IMR-90 (cell line): ENCODE measurements at regions not wholly inside any gene's neighbourhood (a gene's known extent, or its start where the extent isn't known, plus 50 kb on each side); places are given as distances from the start of the nearest gene placed in this dataset.

Experiments
- ATAC-seq: fragments of 200-7000 bp; cut with Tn5 transposase; 2 replicates; pipeline ENCODE4 v1.9.1; 2020; ENCODE audit warnings: low read depth, mild to moderate bottlenecking, moderate library complexity
- BruUV-seq: library from RNA; stranded (reverse); fragments of 400-500 nt; replicated peaks from 2 replicates; lab custom pipeline; 2021; lab: Mats Ljungman, UMichigan
- CTCF ChIA-PET: fragments of 300-600 bp; formaldehyde crosslinking; extraction: SDS; loops from one replicate; lab custom pipeline; 2021; ENCODE audit warnings: antibody characterized with exemption; lab: Yijun Ruan, JAX
- POLR2A ChIA-PET: fragments of 300-600 bp; sonication (Branson Sonifier 250); formaldehyde crosslinking; loops from one replicate; lab custom pipeline; 2022; ENCODE audit warnings: antibody characterized with exemption; ENCODE audit not compliant: unreplicated experiment; lab: Charles Lee
- DNase-seq: peaks from one replicate; pipeline ENCODE4 v3.0.0; 2013
- H2AFZ ChIP-seq: replicated peaks from 2 replicates; pipeline ENCODE3; 2013; ENCODE audit warnings: low read length, mild to moderate bottlenecking; ENCODE audit not compliant: poor library complexity
- H2AK5ac ChIP-seq: 2 replicates; pipeline ENCODE4 v1.6.1; 2013; ENCODE audit warnings: low read depth, low read length, inconsistent platforms
- H2AK9ac ChIP-seq: replicated peaks from 2 replicates; pipeline ENCODE3; 2013; ENCODE audit warnings: mild to moderate bottlenecking, low read depth, low read length, moderate library complexity; ENCODE audit not compliant: poor library complexity
- H2BK120ac ChIP-seq: 2 replicates; pipeline ENCODE4 v1.6.1; 2013; ENCODE audit warnings: low read depth, low read length, inconsistent platforms
- H2BK15ac ChIP-seq: 3 replicates; pipeline ENCODE4 v1.6.1; 2013; ENCODE audit warnings: low read depth, low read length, inconsistent platforms
- H2BK20ac ChIP-seq: 2 replicates; pipeline ENCODE4 v1.6.1; 2013; ENCODE audit warnings: low read depth, mild to moderate bottlenecking, inconsistent platforms, low read length, moderate library complexity
- H2BK5ac ChIP-seq: 2 replicates; pipeline ENCODE4 v1.6.1; 2013; ENCODE audit warnings: mild to moderate bottlenecking, low read depth, low read length, inconsistent platforms; ENCODE audit not compliant: poor library complexity, severe bottlenecking
- H3K14ac ChIP-seq: replicated peaks from 2 replicates; pipeline ENCODE4 v1.6.1; 2013; ENCODE audit warnings: low read depth, low read length, inconsistent platforms
- H3K18ac ChIP-seq: 2 replicates; pipeline ENCODE4 v1.6.1; 2013; ENCODE audit warnings: low read depth, low read length, control low read depth
- H3K23ac ChIP-seq: 2 replicates; pipeline ENCODE4 v1.6.1; 2013; ENCODE audit warnings: low read depth, low read length, inconsistent platforms
- H3K27ac ChIP-seq: 2 replicates; pipeline ENCODE4 v1.5.1; 2013; ENCODE audit warnings: mild to moderate bottlenecking, control low read depth, low read length; ENCODE audit not compliant: insufficient read depth
- H3K27me3 ChIP-seq: 2 replicates; pipeline ENCODE4 v1.6.1; 2013; ENCODE audit warnings: low read length; ENCODE audit not compliant: control insufficient read depth, insufficient read depth
- H3K36me3 ChIP-seq: 2 replicates; pipeline ENCODE4 v1.6.1; 2013; ENCODE audit warnings: low read length, mixed read lengths; ENCODE audit not compliant: control insufficient read depth, insufficient read depth
- H3K4ac ChIP-seq: 2 replicates; pipeline ENCODE4 v1.6.1; 2013; ENCODE audit warnings: low read depth, low read length, inconsistent platforms
- H3K4me1 ChIP-seq: 2 replicates; pipeline ENCODE4 v1.6.1; 2013; ENCODE audit warnings: low read length, mixed read lengths; ENCODE audit not compliant: control insufficient read depth, insufficient read depth
- H3K4me2 ChIP-seq: 2 replicates; pipeline ENCODE4 v1.6.1; 2013; ENCODE audit warnings: low read depth, mild to moderate bottlenecking, control low read depth, low read length, moderate library complexity
- H3K4me3 ChIP-seq: 2 replicates; pipeline ENCODE4 v1.5.1; 2013; ENCODE audit warnings: low read depth, mild to moderate bottlenecking, control low read depth, low read length, moderate library complexity; ENCODE audit not compliant: insufficient read depth
- H3K56ac ChIP-seq: 2 replicates; pipeline ENCODE4 v1.6.1; 2013; ENCODE audit warnings: low read length, inconsistent platforms; ENCODE audit not compliant: insufficient read depth; ENCODE audit errors: extremely low read depth
- H3K79me1 ChIP-seq, 2 experiments: 2 replicates each; pipeline ENCODE4 v1.6.1; 2013; ENCODE audit warnings: low read length in 2 of 2, inconsistent platforms in 1 of 2, low read depth in 1 of 2
- H3K9ac ChIP-seq: 2 replicates; pipeline ENCODE4 v1.6.1; 2013; ENCODE audit warnings: low read depth, low read length, control low read depth
- H3K9me1 ChIP-seq: 2 replicates; pipeline ENCODE4 v1.6.1; 2013; ENCODE audit warnings: low read length, inconsistent platforms; ENCODE audit not compliant: insufficient read depth
- H3K9me3 ChIP-seq: 2 replicates; pipeline ENCODE4 v1.6.1; 2013; ENCODE audit warnings: low read length; ENCODE audit not compliant: control insufficient read depth, insufficient read depth
- H4K20me1 ChIP-seq: 2 replicates; pipeline ENCODE4 v1.6.1; 2013; ENCODE audit warnings: low read length, inconsistent platforms; ENCODE audit not compliant: insufficient read depth
- H4K5ac ChIP-seq: 2 replicates; pipeline ENCODE4 v1.6.1; 2013; ENCODE audit warnings: mild to moderate bottlenecking, low read depth, low read length, control low read depth
- H4K8ac ChIP-seq, 2 experiments: 2 replicates each; pipeline ENCODE4 v1.6.1; 2013; ENCODE audit warnings: low read depth in 2 of 2, low read length in 2 of 2, control low read depth in 1 of 2, inconsistent platforms in 1 of 2
- H4K91ac ChIP-seq: 2 replicates; pipeline ENCODE4 v1.6.1; 2013; ENCODE audit warnings: low read depth, low read length, inconsistent platforms; ENCODE audit not compliant: insufficient read depth
- BHLHE40 ChIP-seq: fragments of 150-350 bp; IDR thresholded peaks from 2 replicates; pipeline ENCODE4 v1.6.1; 2016; ENCODE audit warnings: mild to moderate bottlenecking, low read depth, low read length
- CEBPB ChIP-seq: IDR thresholded peaks from 2 replicates; pipeline ENCODE4 v1.6.1; 2012; ENCODE audit warnings: low read depth, low read length, improper control_type of control experiment
- CHD1 ChIP-seq: IDR thresholded peaks from 2 replicates; pipeline ENCODE4 v1.6.1; 2012; ENCODE audit warnings: low read depth, low read length, improper control_type of control experiment
- CTCF ChIP-seq: conservative IDR thresholded peaks from 2 replicates; pipeline ENCODE4 v1.5.1; 2012; ENCODE audit warnings: mild to moderate bottlenecking, low read depth, low read length, improper control_type of control experiment
- ELK1 ChIP-seq: fragments of 150-350 bp; IDR thresholded peaks from 2 replicates; pipeline ENCODE4 v1.6.1; 2016; ENCODE audit warnings: low read depth, mild to moderate bottlenecking, low read length, moderate library complexity, borderline replicate concordance
- FOS ChIP-seq: fragments of 150-350 bp; IDR thresholded peaks from 2 replicates; pipeline ENCODE4 v1.6.1; 2016; ENCODE audit warnings: low read depth, low read length
- MAZ ChIP-seq: IDR thresholded peaks from 2 replicates; pipeline ENCODE4 v1.6.1; 2012; ENCODE audit warnings: low read depth, mild to moderate bottlenecking, low read length, improper control_type of control experiment, moderate library complexity, borderline replicate concordance
- MXI1 ChIP-seq: IDR thresholded peaks from 2 replicates; pipeline ENCODE4 v1.6.1; 2012; ENCODE audit warnings: low read depth, mild to moderate bottlenecking, low read length, moderate library complexity, borderline replicate concordance
- NFE2L2 ChIP-seq: fragments of 150-350 bp; IDR thresholded peaks from 2 replicates; pipeline ENCODE4 v1.6.1; 2016; ENCODE audit warnings: low read depth, mild to moderate bottlenecking, low read length
- POLR2A ChIP-seq: IDR thresholded peaks from 2 replicates; pipeline ENCODE4 v1.6.1; 2012; ENCODE audit warnings: mild to moderate bottlenecking, low read depth, low read length
- RFX5 ChIP-seq: IDR thresholded peaks from 2 replicates; pipeline ENCODE4 v1.8.0; 2012; ENCODE audit warnings: low read depth, mild to moderate bottlenecking, low read length, moderate library complexity
- USF2 ChIP-seq: fragments of 150-350 bp; IDR thresholded peaks from 2 replicates; pipeline ENCODE4 v1.6.1; 2017; ENCODE audit warnings: mild to moderate bottlenecking, antibody characterized with exemption, low read length, low read depth
- WGBS, 2 experiments: methylation state at CpG; one replicate each; pipeline versions ENCODE4 v1.1.5 to v1.1.7; 2013; ENCODE audit warnings: missing lambda C conversion rate in 2 of 2; ENCODE audit not compliant: insufficient read length in 1 of 2; ENCODE audit errors: extremely low coverage in 2 of 2; 5-methylcytosine and 5-hydroxymethylcytosine counted together
- dilution Hi-C: fragments of 300-500 bp; cut with HindIII; formaldehyde crosslinking; loops from one replicate; pipeline ENCODE4 v1.14.3; 2018; ENCODE audit warnings: low sequenced_read_pairs; ENCODE audit not compliant: unreplicated experiment
- in situ Hi-C: fragments of 300-500 bp; cut with MboI; formaldehyde crosslinking; loops from 3 replicates; pipeline ENCODE4 v1.14.3; 2019; ENCODE audit warnings: low sequenced_read_pairs, inconsistent platforms, mixed read lengths
- intact Hi-C: fragments of 100-400 bp; cut with micrococcal nuclease; formaldehyde crosslinking; loops from 2 replicates; pipeline ENCODE4 v1.10.0; 2022

- Histone ChIP-seq H2AFZ (no peak overlapping the region), H2AK5ac (no peak overlapping the region), H3K14ac (no peak overlapping the region), H3K27ac (no peak overlapping the region), H3K9ac (no peak overlapping the region), H4K91ac (no peak overlapping the region), H2BK20ac (no peak overlapping the region), H3K4ac (no peak overlapping the region), H4K8ac (no peak overlapping the region), H4K5ac (no peak overlapping the region), H3K79me1 (no peaks in the 10 kb centered on the region), H2BK15ac (no peak overlapping the region), H3K27me3 (no peaks in the 10 kb centered on the region), H2BK5ac (no peak overlapping the region), H3K4me3 (no peak overlapping the region), H3K4me1 (peaks cover 3% of the 10 kb centered on the region; the same call in 1 of the 2 replicates), H3K4me2 (no peak overlapping the region), H3K36me3 (no peaks in the 10 kb centered on the region), H4K20me1 (no peaks in the 10 kb centered on the region), H3K18ac (no peak overlapping the region), H3K9me3 (no peaks in the 10 kb centered on the region), H3K56ac (no peak overlapping the region), H3K23ac (no peak overlapping the region), H2AK9ac (no peak overlapping the region), H3K9me1 (no peaks in the 10 kb centered on the region), H2BK120ac (no peak overlapping the region)
- DNase-seq = no peak
- BruUV-seq = no TSS peak
- WGBS, 2 experiments = no CpG with 5 or more reads among the region's 3 CpGs
- CTCF ChIA-PET = no interaction called here
- dilution Hi-C loops = no loop called here
- in situ Hi-C loops = no loop called here
- intact Hi-C loops = no loop called here
- TF ChIP-seq USF2 (no peak), BHLHE40 (no peak), NFE2L2 (no peak), POLR2A (no peak), CTCF (no peak), ELK1 (no peak), CEBPB (no peak), FOS (no peak), MXI1 (no peak), RFX5 (no peak), CHD1 (no peak), MAZ (no peak)
- POLR2A ChIA-PET = no interaction called here
- ATAC-seq = no peak
Observed at GRCh38 chr12:25761356-25761755, 197.1 kb upstream of the RASSF8 start.
